Mucosa of stomach (tissue), 1 donor: ENCODE measurements at regions not wholly inside any gene's neighbourhood (a gene's known extent, or its start where the extent isn't known, plus 50 kb on each side); places are given as distances from the start of the nearest gene placed in this dataset.
"Not testable (repeated sequence)": the region's sequence is repeated elsewhere in the genome, so short reads cannot be mapped to it uniquely, and the experiment has no call there.

Source experiments
- H3K27me3 ChIP-seq: one replicate; pipeline ENCODE4 v1.7.0; 2013; ENCODE audit warnings: mild to moderate bottlenecking, low read length; ENCODE audit not compliant: control insufficient read depth, insufficient read depth
- H3K36me3 ChIP-seq: one replicate; pipeline ENCODE4 v1.7.0; 2013; ENCODE audit warnings: low read length; ENCODE audit not compliant: control insufficient read depth, insufficient read depth
- H3K4me1 ChIP-seq: one replicate; pipeline ENCODE4 v1.7.0; 2013; ENCODE audit warnings: mild to moderate bottlenecking, low read length; ENCODE audit not compliant: control insufficient read depth, insufficient read depth
- H3K4me3 ChIP-seq: one replicate; pipeline ENCODE4 v1.7.0; 2013; ENCODE audit warnings: low read length
- H3K9ac ChIP-seq: one replicate; pipeline ENCODE4 v1.7.0; 2013; ENCODE audit warnings: mild to moderate bottlenecking, low read length, moderate library complexity
- H3K9me3 ChIP-seq: one replicate; pipeline ENCODE4 v1.7.0; 2013; ENCODE audit warnings: mild to moderate bottlenecking, low read length, moderate library complexity; ENCODE audit not compliant: control insufficient read depth
- donor health status: Pancreatic carcinoma.

GRCh38 chr14:49961270-49962222, 68.7 kb downstream of the ARF6 start:
- Histone ChIP-seq H3K9ac (no peak overlapping the region), H3K4me1 (peaks cover 20% of the 10 kb centered on the region), H3K9me3 (no peaks in the 10 kb centered on the region), H3K27me3 (no peaks in the 10 kb centered on the region), H3K4me3 (no peak overlapping the region), H3K36me3 (no peaks in the 10 kb centered on the region)

DNA sequence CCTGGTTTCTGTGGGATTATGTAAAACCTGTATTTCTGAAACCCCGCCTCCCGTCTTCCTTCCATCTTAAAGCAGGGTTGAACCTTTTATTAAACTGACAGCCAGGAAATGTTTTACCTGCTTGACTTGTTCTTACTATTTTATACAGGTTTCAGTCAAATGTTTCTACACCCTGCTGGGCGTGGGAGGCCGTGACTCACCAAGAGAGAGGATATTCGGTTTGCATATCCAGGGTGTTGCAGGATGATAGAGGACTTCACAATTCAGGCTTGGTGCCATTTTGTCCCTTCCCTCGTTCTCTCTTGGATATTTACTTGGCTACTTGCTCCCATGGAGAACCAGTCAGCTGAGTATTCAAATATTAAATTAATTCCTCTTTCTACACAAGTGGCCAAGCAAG, 69.7 kb downstream of the ARF6 start:
- Histone ChIP-seq H3K36me3 (no peaks in the 10 kb centered on the region), H3K4me3 (no peak overlapping the region), H3K9ac (no peak overlapping the region), H3K9me3 (no peaks in the 10 kb centered on the region), H3K4me1 (peaks cover 31% of the 10 kb centered on the region), H3K27me3 (no peaks in the 10 kb centered on the region)

- not testable (repeated sequence) for H3K27me3 ChIP-seq, H3K9ac ChIP-seq, H3K4me3 ChIP-seq, H3K9me3 ChIP-seq, H3K36me3 ChIP-seq
- H3K4me1 ChIP-seq: peaks cover 42% of the 10 kb centered on the region
Measured at GRCh38 chr14:49965068-49965651, 72.3 kb downstream of the ARF6 start.

DNA sequence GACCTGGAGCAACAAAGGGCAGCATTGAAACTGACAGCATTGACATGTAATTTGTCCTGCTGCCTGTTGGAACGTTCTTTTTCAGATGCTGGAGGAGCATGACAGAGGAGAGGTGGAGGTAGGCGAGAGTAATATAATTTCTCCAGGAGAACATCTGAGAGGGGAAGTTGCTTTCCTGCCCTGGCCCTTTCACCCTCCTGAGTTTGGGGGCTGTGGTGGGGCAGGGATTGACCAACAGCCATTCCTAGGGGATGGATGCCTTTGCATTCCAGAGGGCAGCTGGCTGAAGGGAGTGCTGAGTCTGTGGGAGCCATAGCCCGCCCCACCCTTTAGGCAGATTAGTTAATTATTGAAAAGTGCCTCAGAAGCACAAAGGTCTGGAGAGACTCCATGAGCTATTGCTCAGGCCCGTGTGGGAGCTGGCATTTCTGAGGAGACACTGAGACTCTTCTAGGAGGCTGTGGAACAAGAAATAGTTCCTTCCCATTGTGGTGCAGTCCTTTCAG, 73.5 kb downstream of the ARF6 start:
- Histone ChIP-seq H3K9ac (peak overlapping the region; percentile 55), H3K36me3 (no peaks in the 10 kb centered on the region), H3K4me1 (peaks cover 54% of the 10 kb centered on the region), H3K4me3 (no peak overlapping the region), H3K27me3 (no peaks in the 10 kb centered on the region), H3K9me3 (no peaks in the 10 kb centered on the region)

DNA sequence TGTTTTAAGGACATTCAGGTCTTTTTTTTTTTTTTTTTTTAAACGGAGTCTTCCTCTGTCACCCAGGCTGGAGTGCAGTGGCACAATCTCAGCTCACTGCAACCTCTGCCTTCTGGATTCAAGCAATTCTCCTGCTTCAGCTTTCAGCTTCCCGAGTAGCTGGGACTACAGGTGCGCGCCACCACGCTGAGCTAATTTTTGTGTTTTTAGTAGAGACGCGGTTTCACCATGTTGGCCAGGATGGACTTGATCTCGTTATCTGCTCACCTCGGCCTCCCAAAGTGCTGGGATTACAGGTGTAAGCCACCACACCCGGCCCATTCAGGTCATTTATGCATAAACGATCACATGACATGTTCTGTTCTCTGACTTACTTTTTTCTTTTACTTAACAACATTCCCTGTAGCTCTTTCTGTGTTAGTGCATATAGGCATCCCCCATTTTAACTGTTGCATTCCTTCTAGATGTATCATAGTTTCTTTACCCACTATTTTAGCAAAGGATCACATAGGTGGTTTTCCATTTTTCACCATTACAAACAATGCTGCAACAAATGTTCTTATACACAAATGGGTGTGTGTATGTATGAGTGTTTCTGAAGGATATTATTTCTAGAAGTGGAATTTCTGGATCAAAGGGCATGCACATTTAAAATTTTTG, 74.2 kb downstream of the ARF6 start:
- H3K27me3 ChIP-seq: no peaks in the 10 kb centered on the region
- peak overlapping the region; percentile 55 for H3K9ac ChIP-seq
- no peaks in the 10 kb centered on the region for H3K9me3 ChIP-seq
- H3K4me1 ChIP-seq: peaks cover 62% of the 10 kb centered on the region
- no peak overlapping the region for H3K4me3 ChIP-seq
- no peaks in the 10 kb centered on the region for H3K36me3 ChIP-seq

DNA sequence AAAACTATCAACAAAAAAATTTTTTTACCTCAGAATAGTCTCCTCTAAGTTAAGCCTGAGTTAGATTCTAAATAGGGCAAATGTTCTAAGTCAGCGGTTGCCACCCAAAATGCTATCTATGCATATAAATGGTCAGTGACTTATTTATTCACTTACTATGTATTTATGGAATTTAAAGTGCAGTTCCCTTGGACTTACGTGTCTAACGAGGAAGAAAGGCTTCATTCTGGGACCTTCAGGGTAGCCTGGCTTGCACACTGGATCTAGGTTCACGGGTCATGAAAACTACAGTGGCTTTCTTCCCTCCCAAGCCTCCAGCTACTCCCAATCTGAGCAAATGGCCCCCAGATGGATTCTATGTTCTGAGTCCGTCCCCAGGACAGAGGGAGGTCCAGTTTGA, 77.1 kb downstream of the ARF6 start:
- H3K36me3 ChIP-seq: no peaks in the 10 kb centered on the region
- H3K4me3 ChIP-seq: no peak overlapping the region
- no peaks in the 10 kb centered on the region for H3K9me3 ChIP-seq
- H3K27me3 ChIP-seq: no peaks in the 10 kb centered on the region
- peaks cover 68% of the 10 kb centered on the region for H3K4me1 ChIP-seq
- peak overlapping the region; percentile 65 for H3K9ac ChIP-seq

- Histone ChIP-seq H3K27me3 (no peaks in the 10 kb centered on the region), H3K4me1 (peaks cover 71% of the 10 kb centered on the region), H3K9ac (peak overlapping the region; percentile 65), H3K4me3 (no peak overlapping the region), H3K36me3 (no peaks in the 10 kb centered on the region), H3K9me3 (no peaks in the 10 kb centered on the region)
Measured at GRCh38 chr14:49970474-49971147, 77.7 kb downstream of the ARF6 start.

- H3K4me3 ChIP-seq: no peak overlapping the region
- peak overlapping the region; percentile 65 for H3K9ac ChIP-seq
- H3K27me3 ChIP-seq: no peaks in the 10 kb centered on the region
- no peaks in the 10 kb centered on the region for H3K9me3 ChIP-seq
- peaks cover 71% of the 10 kb centered on the region for H3K4me1 ChIP-seq
- no peaks in the 10 kb centered on the region for H3K36me3 ChIP-seq
Measured at GRCh38 chr14:49971156-49972130, 78.6 kb downstream of the ARF6 start.

DNA sequence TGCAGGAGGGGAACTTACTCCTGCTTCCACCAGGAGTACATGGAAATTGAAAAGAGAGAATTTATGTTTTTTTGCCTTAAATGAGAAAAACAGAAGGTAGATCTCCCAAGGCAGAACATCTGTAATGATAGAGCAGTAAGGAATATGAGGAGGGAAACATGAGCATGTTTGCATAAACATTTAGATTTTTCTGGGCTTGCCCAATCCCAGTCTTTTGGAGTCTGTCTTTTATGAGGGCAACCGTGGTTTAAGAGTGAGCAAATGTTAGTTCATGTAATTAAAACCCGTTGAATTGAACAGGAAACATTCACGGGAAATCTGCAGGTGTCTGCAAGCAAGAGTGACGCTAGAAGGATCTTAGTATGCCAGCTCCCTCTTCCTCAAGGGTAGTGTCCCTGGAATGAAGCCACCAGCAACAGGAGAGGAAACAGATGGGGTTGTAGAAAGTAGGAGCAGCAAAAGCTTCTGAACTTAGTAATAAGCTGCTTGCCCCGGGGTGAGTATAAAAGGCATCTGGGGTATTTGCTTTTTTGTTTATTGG, 79.3 kb downstream of the ARF6 start:
- H3K4me3 ChIP-seq: no peak overlapping the region
- no peaks in the 10 kb centered on the region for H3K9me3 ChIP-seq
- H3K36me3 ChIP-seq: no peaks in the 10 kb centered on the region
- H3K4me1 ChIP-seq: peaks cover 71% of the 10 kb centered on the region
- H3K9ac ChIP-seq: peak overlapping the region; percentile 50
- H3K27me3 ChIP-seq: no peaks in the 10 kb centered on the region

- H3K4me3 ChIP-seq: no peak overlapping the region
- no peaks in the 10 kb centered on the region for H3K9me3 ChIP-seq
- H3K4me1 ChIP-seq: peaks cover 71% of the 10 kb centered on the region
- peak overlapping the region; percentile 50 for H3K9ac ChIP-seq
- H3K27me3 ChIP-seq: no peaks in the 10 kb centered on the region
- H3K36me3 ChIP-seq: no peaks in the 10 kb centered on the region
Measured at GRCh38 chr14:49972823-49973222, 79.9 kb downstream of the ARF6 start.

GRCh38 chr14:49975276-49975675, 82.4 kb downstream of the ARF6 start:
- Histone ChIP-seq H3K27me3 (no peaks in the 10 kb centered on the region), H3K4me3 (no peak overlapping the region), H3K36me3 (no peaks in the 10 kb centered on the region), H3K9ac (no peak overlapping the region), H3K4me1 (peaks cover 61% of the 10 kb centered on the region), H3K9me3 (no peaks in the 10 kb centered on the region)
